Transverse colon (tissue), 4 donors: ENCODE measurements at regions not wholly inside any gene's neighbourhood (a gene's known extent, or its start where the extent isn't known, plus 50 kb on each side); places are given as distances from the start of the nearest gene placed in this dataset.
"Not testable (repeated sequence)": the region's sequence is repeated elsewhere in the genome, so short reads cannot be mapped to it uniquely, and the experiment has no call there.

ENCODE experiments used
- DNase-seq: peaks from one replicate; pipeline ENCODE4 v3.0.0-alpha.2; 2019
- H3K27ac ChIP-seq, 4 donors: fragments of 200-600 bp; sonication (generic); 2 replicates each; pipeline ENCODE4 v1.5.1; 2016 to 2018; ENCODE audit warnings: inconsistent platforms in 4 of 4
- H3K27me3 ChIP-seq: fragments of 200-600 bp; sonication (generic); 2 replicates; pipeline ENCODE4 v1.5.1; 2017; ENCODE audit warnings: inconsistent platforms
- H3K36me3 ChIP-seq, 4 donors: fragments of 200-600 bp; sonication (generic); 2 replicates each; pipeline ENCODE4 v1.5.1; 2017 to 2019; ENCODE audit warnings: inconsistent platforms in 4 of 4
- H3K4me1 ChIP-seq, 4 donors: fragments of 200-600 bp; sonication (generic); 2 replicates each; pipeline ENCODE4 v1.5.1; 2017 to 2020; ENCODE audit warnings: inconsistent platforms in 4 of 4
- H3K4me3 ChIP-seq, 4 donors: fragments of 200-600 bp; sonication (generic); 1 replicate in 1 of 4; 2 replicates in 3 of 4; pipeline versions ENCODE4 v1.5.1 to v1.6.1; 2017 to 2019; ENCODE audit warnings: inconsistent platforms in 4 of 4
- H3K9me3 ChIP-seq, 2 donors: fragments of 200-600 bp; sonication (generic); 2 replicates each; pipeline ENCODE4 v1.5.1; 2017 to 2019; ENCODE audit warnings: inconsistent platforms in 2 of 2
- CTCF ChIP-seq, 5 experiments: fragments of 200-600 bp in 3 of 5; fragments of 450-650 bp in 2 of 5; sonication (generic) in 3 of 5; IDR thresholded peaks; 1 replicate in 2 of 5; 2 replicates in 3 of 5; pipeline ENCODE4 v1.5.1; 2016 to 2017; ENCODE audit warnings: antibody characterized with exemption in 5 of 5, inconsistent platforms in 3 of 5, mild to moderate bottlenecking in 2 of 5, moderate library complexity in 1 of 5
- EP300 ChIP-seq: sonication (generic); formaldehyde crosslinking; IDR thresholded peaks from one replicate; pipeline ENCODE4 v1.6.1; 2017; ENCODE audit warnings: antibody characterized with exemption, low read depth
- POLR2A ChIP-seq: fragments of 450-650 bp; IDR thresholded peaks from one replicate; pipeline ENCODE4 v1.6.1; 2016; ENCODE audit warnings: antibody characterized with exemption, mild to moderate bottlenecking, moderate library complexity
- POLR2AphosphoS5 ChIP-seq, 3 donors: sonication (generic); formaldehyde crosslinking; IDR thresholded peaks; one replicate each; pipeline ENCODE4 v1.6.1; 2016; ENCODE audit warnings: antibody characterized with exemption in 3 of 3
- WGBS, 2 donors: methylation state at CpG; one replicate each; pipeline ENCODE4 v1.1.5; 2018; ENCODE audit warnings: low coverage in 1 of 2; 5-methylcytosine and 5-hydroxymethylcytosine counted together
- in situ Hi-C, 4 donors: fragments of 200-750 bp; cut with MboI; loops; one replicate each; pipeline versions ENCODE4 v1.15.0 to v1.15.1; 2017; ENCODE audit warnings: low sequenced_read_pairs in 3 of 4, low pct_ligation_motif_present in 1 of 4, low pct_unique_long_range_greater_than_20kb in 1 of 4
- intact Hi-C: fragments of 100-400 bp; cut with DNase I; formaldehyde crosslinking; loops from one replicate; pipeline ENCODE4 v1.15.1; 2023; ENCODE audit warnings: low total_unique reads

- Histone ChIP-seq H3K4me3 (no peak overlapping the region), H3K9me3 (no peaks in the 10 kb centered on the region), H3K36me3 (no peaks in the 10 kb centered on the region), H3K27ac (no peak overlapping the region), H3K27me3 (no peaks in the 10 kb centered on the region), H3K4me1 (no peaks in the 10 kb centered on the region)
- in situ Hi-C loops (no loop called here), intact Hi-C loops (no loop called here)
- no peak for DNase-seq
- TF ChIP-seq EP300: no peak
- no peak for TF ChIP-seq CTCF (IDR thresholded peaks at IDR 0.05)
- TF ChIP-seq POLR2AphosphoS5 (IDR thresholded peaks at IDR 0.05): no peak
- no peak for TF ChIP-seq POLR2A
- WGBS, 2 donors: 63 to 70% methylated on average over 2 to 4 of the region's 4 CpGs
These were observed 796.6 kb upstream of the POU3F4 start for GRCh38 chrX:82711457-82711856.

- DNase-seq: no peak
- Histone ChIP-seq H3K9me3 (no peaks in the 10 kb centered on the region), H3K4me1 (no peaks in the 10 kb centered on the region), H3K4me3 (no peak overlapping the region), H3K27me3 (no peaks in the 10 kb centered on the region), H3K36me3 (no peaks in the 10 kb centered on the region), H3K27ac (no peak overlapping the region)
- intact Hi-C loops (no loop called here), in situ Hi-C loops (no loop called here)
- TF ChIP-seq POLR2AphosphoS5 (IDR thresholded peaks at IDR 0.05) (no peak), EP300 (no peak), POLR2A (no peak), CTCF (IDR thresholded peaks at IDR 0.05) (no peak)
- WGBS, 2 donors: 57 to 73% methylated on average over 1 of the region's 1 CpG
These were observed 786.2 kb upstream of the POU3F4 start for GRCh38 chrX:82721891-82722290.

GRCh38 chrX:82723806-82724205, 784.3 kb upstream of the POU3F4 start:
- intact Hi-C loops: no loop called here
- in situ Hi-C loops: no loop called here
- Histone ChIP-seq H3K27me3 (no peaks in the 10 kb centered on the region), H3K27ac (no peak overlapping the region), H3K36me3 (no peaks in the 10 kb centered on the region), H3K9me3 (no peaks in the 10 kb centered on the region), H3K4me1 (no peaks in the 10 kb centered on the region), H3K4me3 (no peak overlapping the region)
- WGBS, 2 donors: 44% methylated on average over 1 of the region's 1 CpG; no CpG with 5 or more reads in 1 of the 2 donors
- TF ChIP-seq POLR2A (no peak), CTCF (IDR thresholded peaks at IDR 0.05) (no peak), EP300 (no peak), POLR2AphosphoS5 (IDR thresholded peaks at IDR 0.05) (no peak)
- DNase-seq: no peak

GRCh38 chrX:82727436-82727835, 780.7 kb upstream of the POU3F4 start:
- H3K4me1 ChIP-seq, H3K36me3 ChIP-seq, intact Hi-C loops, H3K9me3 ChIP-seq, in situ Hi-C loops, H3K27ac ChIP-seq, H3K4me3 ChIP-seq, DNase-seq, H3K27me3 ChIP-seq: not testable (repeated sequence)
- WGBS, 2 donors: 87 to 90% methylated on average over 3 to 6 of the region's 6 CpGs

- Histone ChIP-seq H3K4me1 (no peaks in the 10 kb centered on the region), H3K27ac (no peak overlapping the region), H3K9me3 (no peaks in the 10 kb centered on the region), H3K4me3 (no peak overlapping the region), H3K27me3 (no peaks in the 10 kb centered on the region), H3K36me3 (no peaks in the 10 kb centered on the region)
- intact Hi-C loops: no loop called here
- no peak for DNase-seq
- TF ChIP-seq EP300 (no peak), POLR2AphosphoS5 (IDR thresholded peaks at IDR 0.05) (no peak), POLR2A (no peak), CTCF (IDR thresholded peaks at IDR 0.05) (no peak)
- in situ Hi-C loops: no loop called here
- 58% methylated on average over 1 of the region's 1 CpG; no CpG with 5 or more reads in 1 of the 2 donors for WGBS, 2 donors
These were observed 775.2 kb upstream of the POU3F4 start for GRCh38 chrX:82732861-82733260.
